Cardiac septum (tissue), 1 donor: ENCODE measurements at regions not wholly inside any gene's neighbourhood (a gene's known extent, or its start where the extent isn't known, plus 50 kb on each side); places are given as distances from the start of the nearest gene placed in this dataset.
"Not testable (repeated sequence)": the region's sequence is repeated elsewhere in the genome, so short reads cannot be mapped to it uniquely, and the experiment has no call there.

Source experiments
- DNase-seq: peaks from one replicate; pipeline ENCODE4 v3.0.0-alpha.2; 2020; ENCODE audit warnings: low spot score
- intact Hi-C: fragments of 100-400 bp; cut with DNase I; formaldehyde crosslinking; loops from one replicate; pipeline ENCODE4 v1.14.0; 2022
- donor health status: DM: no; HTN: no; CAD: no.

DNA sequence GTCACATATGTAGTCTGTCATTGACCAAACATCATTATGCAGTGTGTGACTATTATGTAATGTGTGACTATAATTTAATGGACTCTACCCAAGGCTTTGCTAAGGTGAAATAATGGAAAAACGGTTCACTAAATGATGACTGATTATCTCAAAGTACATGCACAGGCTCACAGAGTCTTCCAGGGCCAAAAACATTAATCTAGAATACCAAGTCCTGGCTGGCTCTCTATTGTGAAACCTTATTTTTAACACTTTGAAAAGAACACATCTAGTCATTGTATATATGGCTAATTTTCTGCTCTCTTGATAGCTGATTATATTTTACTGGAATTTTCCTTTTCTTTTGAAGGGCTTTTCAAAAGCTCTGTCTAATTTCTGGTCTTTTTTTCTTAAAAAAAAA is 102.9 kb upstream of the THUMPD2 start:
- intact Hi-C loops = no loop called here
- DNase-seq = no peak

DNA sequence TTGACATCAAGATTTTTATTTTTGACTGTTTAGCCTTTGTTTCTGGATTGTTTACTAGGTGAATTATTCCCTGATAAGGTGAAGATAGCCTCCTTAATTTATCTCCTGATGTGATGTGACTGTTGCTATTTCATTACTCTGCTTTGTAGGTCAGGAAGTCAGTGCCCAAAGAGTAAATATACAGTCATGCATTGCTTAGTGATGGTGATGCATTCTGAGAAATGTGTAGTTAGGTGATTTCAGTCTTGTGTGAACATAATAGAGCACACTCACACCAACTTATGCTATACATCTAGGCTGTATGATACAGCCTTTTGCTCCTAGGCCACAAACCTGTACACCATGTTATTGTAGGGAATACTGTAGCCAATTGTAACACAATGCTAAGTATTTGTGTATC is 102.4 kb upstream of the THUMPD2 start:
- DNase-seq = no peak
- intact Hi-C loops = no loop called here

DNA sequence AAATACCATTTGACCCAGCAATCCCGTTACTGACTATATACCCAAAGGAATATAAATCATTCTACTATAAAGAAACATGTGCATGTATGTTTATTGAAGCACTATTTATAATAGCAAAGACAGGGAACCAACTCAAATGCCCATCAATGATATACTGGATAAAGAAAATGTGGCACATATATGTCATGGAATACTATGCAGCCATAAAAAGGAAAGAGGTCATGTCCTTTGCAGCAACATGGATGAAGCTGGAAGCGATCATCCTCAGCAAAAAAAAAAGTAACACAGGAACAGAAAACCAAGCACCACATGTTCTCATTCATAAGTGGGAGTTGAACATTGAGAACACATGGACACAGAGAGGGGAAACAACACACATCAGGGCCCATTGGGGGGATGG is 99.9 kb upstream of the THUMPD2 start:
- DNase-seq, intact Hi-C loops: not testable (repeated sequence)

DNA sequence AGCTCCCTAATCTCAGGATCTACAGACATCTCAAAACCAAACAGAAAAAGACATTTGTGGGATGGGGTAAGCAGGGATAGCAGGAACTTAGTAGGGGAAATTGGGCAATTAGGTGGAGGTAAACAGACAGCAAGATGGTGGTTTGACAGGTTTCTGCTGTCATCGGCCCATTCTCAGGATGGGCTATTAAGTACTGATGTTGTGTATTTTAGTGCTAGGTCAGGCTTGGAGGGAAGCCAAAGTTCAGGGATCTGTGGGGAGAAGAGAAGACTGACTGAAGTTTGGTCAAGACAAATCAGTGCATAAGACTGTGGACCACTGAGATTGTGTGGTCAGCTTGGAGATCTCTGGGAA is 96.8 kb upstream of the THUMPD2 start:
- intact Hi-C loops = no loop called here
- no peak for DNase-seq

DNA sequence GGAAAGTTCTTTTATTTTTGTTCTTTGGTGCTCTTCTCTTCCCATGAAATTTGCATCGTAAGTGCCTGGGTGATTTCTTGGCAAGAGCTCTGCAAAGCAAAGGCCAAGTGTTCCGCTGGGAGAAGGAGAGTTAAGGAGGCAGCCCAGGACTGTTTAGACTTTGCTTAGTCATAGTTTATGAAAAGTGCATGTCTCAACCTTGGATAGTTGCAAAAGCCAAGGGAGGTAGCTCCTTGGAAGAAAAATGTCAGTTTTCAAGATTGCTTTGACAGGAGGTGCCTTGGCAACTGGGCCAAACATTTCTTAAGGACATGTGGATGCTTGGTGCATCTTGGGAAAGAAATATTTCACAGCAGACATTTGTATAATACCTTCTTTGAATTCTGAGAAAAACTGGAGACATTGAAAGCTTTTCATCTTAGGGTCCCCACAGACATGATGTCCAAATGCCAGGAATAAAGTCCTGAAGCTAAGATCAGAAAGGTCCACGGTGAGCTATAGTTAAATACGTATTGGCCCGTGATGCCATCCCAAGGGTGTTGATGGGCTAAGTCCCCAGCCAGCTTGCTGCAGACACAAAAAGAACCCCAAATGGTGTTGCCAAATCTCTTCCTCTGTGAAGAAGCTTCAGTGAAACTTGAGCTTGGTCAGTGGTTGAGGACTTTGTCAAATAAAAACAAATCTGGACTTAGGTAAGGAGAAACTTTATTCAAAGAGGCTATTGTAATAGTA is 96.3 kb upstream of the THUMPD2 start:
- no peak for DNase-seq
- intact Hi-C loops = no loop called here

DNA sequence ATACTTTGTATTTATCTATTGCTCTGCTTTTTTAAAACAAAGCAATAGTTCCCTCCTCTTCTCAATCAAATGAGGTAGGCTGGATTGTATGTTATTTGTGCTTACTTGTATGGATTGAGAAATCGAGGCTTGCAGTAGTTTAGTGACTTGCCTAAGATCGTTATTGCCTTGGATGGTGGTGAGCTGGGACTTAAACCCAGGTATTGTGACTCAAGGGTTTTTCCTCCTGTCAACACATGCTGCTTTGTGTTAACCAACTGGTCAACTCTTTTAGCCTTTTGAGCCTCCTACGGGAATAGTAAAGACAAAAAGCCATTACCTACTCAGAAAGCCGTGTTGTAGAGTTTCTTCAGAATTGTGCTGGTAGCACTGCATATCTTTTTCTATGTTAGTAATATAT is 95.2 kb upstream of the THUMPD2 start:
- DNase-seq = no peak
- intact Hi-C loops = no loop called here

DNA sequence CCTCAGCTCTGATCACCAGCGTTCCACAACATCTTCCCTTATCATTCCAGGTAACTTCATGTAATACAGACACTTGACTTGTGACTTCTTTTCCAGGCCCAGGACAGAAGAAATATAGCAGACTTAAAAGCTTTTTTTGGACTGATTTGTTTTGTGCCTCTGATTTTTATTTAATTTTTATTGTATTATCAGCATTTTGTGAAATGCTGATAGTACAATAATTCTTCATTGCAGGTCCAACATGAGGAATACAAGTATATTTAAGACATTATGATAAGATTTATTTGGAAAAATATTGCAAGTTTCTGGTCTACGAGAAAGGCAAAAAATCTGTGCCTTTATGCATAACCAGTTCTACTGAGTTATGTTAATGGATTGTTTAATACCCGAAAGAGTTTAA is 94.5 kb upstream of the THUMPD2 start:
- DNase-seq = no peak
- intact Hi-C loops = no loop called here

DNA sequence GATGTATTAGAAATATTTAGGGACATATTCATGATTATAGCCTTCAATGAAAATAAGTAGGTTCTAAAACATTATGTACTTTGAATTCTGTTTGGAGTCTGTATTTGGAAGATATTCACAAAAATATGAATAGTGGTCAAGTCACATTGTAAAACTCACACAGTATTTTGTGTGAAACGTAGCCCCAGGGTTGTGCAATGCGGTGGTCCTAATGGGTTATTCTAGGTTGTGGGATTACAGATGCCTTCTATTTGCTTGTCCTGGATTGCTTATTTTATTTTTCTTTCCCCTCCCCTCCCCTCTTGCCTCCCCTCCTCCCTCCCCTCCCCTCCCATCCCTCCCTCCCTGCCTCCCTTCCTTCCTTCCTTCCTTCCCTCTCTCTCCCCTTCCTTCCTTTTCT is 93.7 kb upstream of the THUMPD2 start:
- intact Hi-C loops = no loop called here
- no peak for DNase-seq

DNA sequence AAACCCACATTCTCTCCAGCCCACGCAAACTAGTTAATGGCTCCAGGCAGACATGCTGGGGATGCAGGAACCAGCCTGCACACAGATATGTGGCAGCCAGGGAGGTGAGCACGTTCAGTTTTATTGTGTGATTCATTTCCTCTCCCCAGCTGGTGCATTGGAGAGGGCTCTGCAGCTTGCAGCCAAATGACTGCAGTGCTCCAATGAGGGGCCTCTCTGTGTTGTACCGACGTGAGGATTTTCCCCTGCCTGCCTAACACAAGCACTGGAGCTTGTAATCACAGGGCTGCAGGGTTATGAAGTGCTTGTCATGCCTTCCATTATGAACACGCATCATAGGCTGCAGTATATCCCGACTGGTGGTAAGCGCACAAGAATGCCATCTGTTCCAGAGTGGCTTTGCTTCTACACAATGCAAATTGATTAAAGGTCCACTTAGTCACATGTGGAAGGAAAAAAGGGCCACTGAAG is 92.3 kb upstream of the THUMPD2 start:
- DNase-seq = no peak

DNA sequence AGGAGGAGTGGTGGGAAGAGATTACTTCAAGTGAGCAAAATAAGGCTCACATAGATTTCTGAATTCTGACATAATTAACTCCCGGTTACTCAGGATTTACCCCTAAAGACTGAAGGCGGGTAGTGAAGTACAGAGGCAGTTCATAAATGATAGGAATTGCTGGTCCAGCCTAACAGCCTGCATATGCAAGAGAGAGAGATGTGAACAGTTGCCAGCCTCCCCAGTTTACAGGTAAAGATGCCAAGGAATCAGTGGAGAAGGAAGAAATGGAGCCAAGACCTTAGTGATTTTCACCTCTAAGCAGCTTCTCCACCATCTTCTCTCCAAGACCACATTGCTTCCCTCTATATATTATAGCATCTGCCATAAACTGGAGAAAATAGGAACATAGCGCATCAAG is 91.8 kb upstream of the THUMPD2 start:
- DNase-seq = no peak
- intact Hi-C loops = no loop called here

More for the DNA sequence above, 92.3 kb upstream of the THUMPD2 start:
- intact Hi-C loops = no loop called here

DNA sequence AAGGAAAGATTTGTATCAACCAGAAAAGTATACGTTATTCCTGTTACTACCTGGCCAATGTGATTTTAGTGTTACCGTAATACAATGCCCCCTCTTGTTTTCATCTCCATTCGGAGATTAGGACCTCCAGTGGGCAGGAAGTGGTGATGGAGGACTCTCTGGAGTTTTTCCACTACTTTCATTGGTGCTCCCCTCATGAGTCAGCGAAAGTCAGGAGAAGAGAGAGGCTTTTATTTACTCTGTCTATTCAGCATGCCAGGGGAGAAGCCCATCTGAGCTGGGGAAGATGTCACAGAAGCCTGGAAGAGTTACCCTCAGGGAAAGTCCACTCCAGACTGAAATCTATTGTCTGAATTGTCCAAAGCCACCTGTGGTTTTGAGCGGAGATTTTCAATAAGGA is 88.2 kb upstream of the THUMPD2 start:
- DNase-seq = no peak
- intact Hi-C loops = no loop called here

DNA sequence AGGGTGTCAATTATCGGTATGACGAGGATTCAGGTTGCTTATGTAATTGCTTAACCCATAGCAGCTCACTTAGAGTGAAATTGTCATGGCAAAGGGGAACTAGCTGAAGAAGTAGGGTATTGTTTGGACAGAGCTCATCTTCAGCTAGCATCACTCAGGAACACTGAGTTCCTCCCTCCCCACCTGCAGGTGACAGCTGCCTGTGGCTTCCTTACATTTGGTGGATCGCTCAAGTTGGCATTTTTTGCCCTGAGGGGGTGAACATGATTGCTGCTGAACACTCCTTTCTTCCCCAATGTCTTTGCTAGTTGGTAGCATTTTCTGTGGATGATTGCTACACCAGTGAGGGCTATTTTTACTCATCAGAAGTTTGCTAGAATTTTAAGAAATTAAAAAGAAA is 86.7 kb upstream of the THUMPD2 start:
- intact Hi-C loops = no loop called here
- no peak for DNase-seq

DNA sequence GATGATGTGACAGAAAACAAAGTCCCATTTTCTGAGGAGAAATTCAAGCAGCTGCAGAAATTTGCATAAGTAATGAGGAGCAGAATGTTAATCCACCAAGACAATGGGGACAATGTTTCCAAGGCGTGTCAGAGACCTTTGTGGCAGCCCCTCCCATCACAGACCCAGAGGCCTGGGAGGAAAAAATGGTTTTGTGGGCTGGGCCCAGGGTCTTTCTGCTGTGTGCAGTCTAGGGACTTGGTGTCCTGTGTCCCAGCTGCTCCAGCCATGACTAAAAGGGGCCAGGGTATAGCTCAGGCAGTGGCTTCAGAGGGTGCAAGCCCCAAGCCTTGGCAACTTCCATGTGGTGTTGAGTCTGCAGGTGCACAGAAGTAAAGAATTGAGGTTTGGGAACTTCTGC is 84.6 kb upstream of the THUMPD2 start:
- intact Hi-C loops, DNase-seq: not testable (repeated sequence)

DNA sequence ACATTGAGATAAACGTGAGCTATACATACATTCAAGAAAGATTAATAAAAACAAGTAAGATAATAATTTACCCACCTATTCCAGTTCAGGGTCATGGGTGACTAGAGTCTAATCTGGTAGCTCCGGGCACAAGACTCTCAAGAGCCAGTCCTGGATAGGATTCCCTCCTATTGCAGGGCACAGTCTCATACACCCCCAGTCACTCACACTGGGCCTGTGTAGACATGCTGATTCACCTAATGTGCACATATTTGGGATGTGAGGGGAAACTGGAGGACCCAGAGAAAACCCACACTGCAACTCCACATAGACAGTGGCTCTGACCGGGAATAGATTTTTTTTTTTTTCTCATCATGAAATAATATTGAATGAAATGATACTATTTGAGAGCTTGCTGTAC is 81.5 kb upstream of the THUMPD2 start:
- DNase-seq = no peak
- intact Hi-C loops = no loop called here

DNA sequence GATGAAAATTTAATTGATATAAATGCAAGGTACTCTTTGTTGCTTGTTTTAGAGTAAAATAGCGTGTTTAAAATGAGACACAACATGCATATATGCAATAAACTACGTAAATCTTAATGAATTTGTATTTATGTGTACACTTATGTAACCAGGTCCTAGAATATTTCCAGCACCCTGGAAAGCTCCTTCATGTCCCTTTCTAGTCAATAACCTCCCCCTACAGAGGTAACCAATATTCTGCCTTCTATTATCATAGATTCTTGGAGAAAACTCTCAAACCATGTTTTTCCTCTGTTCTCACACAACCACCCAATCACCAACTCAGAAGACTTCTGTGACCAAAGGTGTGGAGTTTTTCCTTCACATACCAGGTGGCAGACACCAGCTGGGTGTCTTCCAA is 79.6 kb upstream of the THUMPD2 start:
- intact Hi-C loops = no loop called here
- no peak for DNase-seq

DNA sequence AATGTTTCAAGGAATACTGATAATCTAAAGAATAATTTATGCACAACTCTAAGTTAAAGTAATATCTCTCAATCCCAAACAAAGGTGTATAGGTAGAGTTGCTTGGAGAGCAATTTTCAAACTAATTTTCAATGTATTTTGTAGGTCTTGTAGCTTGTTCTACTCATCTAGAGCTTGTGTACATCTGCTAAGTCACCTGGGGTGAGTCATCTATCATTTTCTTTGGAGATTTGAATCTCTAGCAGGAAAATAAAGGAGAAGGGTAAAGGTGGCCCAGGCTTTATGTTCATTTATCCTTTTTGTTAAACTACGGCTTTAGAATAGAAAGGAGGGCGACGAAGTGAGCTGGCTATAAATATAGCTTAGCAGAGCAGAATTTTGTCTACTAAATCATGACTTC is 76.8 kb upstream of the THUMPD2 start:
- DNase-seq = no peak
- intact Hi-C loops = no loop called here

DNA sequence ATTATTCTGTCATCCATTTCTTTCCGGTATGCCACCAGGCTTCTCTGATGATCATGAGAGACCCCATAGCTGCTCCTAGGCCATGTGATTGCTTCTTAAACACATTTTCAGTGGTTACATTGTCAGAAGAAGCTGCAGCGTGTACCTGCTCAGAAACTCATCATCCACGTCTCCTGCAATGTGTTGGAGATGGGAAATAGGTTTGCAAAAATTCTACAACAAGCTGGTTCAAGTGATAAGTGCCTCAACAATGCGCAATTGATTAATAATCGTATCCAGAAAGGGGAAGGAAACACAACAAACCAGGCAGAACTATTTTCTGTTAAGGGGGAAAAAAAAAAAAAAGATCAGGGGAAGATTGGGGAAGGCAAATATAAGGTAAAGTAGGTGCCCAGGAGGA is 75.7 kb upstream of the THUMPD2 start:
- DNase-seq = no peak
- intact Hi-C loops = no loop called here

DNA sequence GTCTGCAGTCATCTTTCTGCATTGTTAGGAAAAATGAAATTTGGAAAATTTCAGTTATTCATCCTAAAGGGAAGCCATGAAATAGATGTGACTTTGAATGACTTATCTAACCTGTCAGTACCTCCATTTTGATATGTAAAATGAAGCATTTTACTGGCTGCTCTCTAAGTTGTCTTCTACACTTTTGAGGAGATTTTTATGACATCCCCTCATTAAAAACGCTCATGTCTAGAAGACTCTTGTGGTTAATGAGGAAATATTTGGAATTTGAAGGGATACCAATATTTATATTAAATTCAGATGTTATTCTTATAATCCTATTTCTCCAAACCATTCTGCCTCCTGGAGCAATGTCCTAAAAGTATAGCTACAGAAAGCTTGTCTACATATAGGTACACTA is 73.8 kb upstream of the THUMPD2 start:
- intact Hi-C loops = no loop called here

DNA sequence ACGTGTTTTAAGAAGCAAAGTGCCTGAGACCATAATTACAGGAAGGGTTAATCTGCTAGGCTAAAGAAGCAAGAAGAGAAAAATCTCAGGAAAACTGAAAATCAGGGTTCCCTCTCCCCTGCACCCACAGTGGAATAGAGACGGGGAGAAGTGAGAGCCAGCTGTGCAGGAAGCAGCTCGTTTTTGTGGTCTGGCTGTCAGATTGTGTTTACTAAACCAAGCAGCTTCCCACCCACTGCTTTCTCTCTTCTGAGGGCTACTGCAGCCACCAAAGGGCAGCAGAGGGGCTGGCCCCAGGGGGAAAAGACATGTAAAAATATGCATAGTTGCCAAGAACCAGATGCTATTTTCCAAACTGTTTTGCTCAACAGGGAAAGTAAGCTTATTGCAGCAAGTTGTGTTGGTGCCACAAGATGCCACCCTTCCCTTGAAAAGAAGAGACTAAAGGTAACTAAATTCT is 72.6 kb upstream of the THUMPD2 start:
- DNase-seq = no peak
- intact Hi-C loops = no loop called here

More for the DNA sequence above, 73.8 kb upstream of the THUMPD2 start:
- no peak for DNase-seq

DNA sequence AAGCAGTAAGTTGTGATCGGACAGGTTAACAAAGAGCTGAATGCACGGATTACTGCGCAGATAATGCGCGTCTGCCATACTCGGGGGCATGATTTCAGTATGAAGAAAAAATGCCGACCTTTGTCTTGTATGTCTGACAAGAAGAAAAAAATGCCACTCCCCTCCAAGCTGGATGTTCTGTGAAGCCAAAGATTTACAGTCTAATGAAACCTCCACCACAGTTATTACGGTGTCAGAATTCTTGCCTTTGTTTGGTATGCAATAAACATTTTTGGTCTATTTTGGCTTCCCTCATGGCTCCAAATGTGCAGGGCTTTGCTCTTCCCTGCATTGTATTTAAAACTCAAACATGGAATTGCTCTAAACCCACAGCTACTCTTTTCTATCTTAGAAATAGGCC is 72.2 kb upstream of the THUMPD2 start:
- intact Hi-C loops = no loop called here
- no peak for DNase-seq

DNA sequence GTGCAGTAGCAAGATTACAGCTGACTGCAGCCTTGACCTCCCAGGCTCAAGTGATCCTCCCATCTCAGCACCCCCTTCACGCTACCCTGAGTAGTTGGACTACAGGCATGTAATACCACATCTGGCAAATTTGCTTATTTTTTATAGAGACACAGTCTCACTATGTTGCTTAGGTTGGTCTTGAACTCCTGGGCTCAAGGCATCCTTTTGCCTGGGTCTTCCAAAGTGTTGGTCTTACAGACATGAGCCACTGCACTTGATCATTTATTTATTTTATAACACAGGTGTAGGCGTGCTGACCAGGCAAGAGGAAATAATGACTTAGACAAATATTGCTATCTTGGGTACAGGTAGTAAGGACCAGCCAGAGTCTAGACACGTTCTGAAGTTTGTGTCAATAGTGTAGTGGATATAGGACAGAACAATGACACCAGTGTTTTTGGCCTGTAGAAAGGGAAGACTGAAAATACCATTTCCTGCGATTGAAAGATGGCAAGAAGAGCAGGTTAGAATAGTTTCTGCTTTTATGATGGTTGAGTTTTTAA is 71.0 kb upstream of the THUMPD2 start:
- DNase-seq = no peak
- intact Hi-C loops = no loop called here

DNA sequence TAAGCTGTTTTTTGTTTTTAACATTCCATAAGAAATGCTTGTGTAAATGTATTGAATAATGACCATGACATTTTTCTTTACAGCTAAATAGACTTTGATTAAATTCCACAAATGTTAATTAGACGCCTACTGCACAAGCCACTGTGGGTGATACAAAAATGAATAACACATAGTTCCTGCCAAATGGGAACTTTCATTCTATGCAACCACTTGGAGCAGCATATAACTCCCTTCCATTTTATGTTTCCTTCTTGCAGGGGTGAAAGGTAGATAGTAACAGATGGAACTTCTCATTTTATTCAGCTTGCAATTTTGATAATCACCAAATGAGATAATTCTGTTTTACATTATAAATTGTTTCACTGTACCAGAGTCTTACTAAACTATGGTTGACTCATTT is 70.0 kb upstream of the THUMPD2 start:
- DNase-seq = no peak
- intact Hi-C loops = no loop called here
